AG04450 (cell line): ENCODE measurements at regions not wholly inside any gene's neighbourhood (a gene's known extent, or its start where the extent isn't known, plus 50 kb on each side); places are given as distances from the start of the nearest gene placed in this dataset.

Experiments used
- CTCF ChIA-PET: fragments of 300-600, 350-600 bp; formaldehyde crosslinking; extraction: SDS; loops from one replicate; lab custom pipeline; 2022; ENCODE audit warnings: antibody characterized with exemption, inconsistent platforms; lab: Charles Lee
- POLR2A ChIA-PET: fragments of 350-600 bp; formaldehyde crosslinking; extraction: SDS; loops from one replicate; lab custom pipeline; 2021; ENCODE audit warnings: antibody characterized with exemption, inconsistent platforms; lab: Yijun Ruan, JAX
- DNase-seq: peaks from one replicate; pipeline ENCODE4 v3.0.0-alpha.2; 2011; ENCODE audit warnings: low read depth, low spot score
- H3K27ac ChIP-seq: one replicate; pipeline ENCODE4 v1.5.1; 2012; ENCODE audit warnings: low read depth, low read length, control low read depth
- H3K27me3 ChIP-seq: one replicate; pipeline ENCODE4 v1.6.0; 2012; ENCODE audit warnings: low read length; ENCODE audit not compliant: control insufficient read depth, insufficient read depth
- H3K4me3 ChIP-seq: 2 replicates; pipeline ENCODE4 v1.5.1; 2011; ENCODE audit warnings: mild to moderate bottlenecking, low read depth, low read length, control low read depth
- H3K9me3 ChIP-seq: 2 replicates; pipeline ENCODE4 v1.5.1; 2012; ENCODE audit warnings: low read length; ENCODE audit not compliant: control insufficient read depth, insufficient read depth
- CTCF ChIP-seq: IDR thresholded peaks from 2 replicates; pipeline ENCODE4 v1.5.1; 2011; ENCODE audit warnings: low read depth, low read length, control low read depth, inconsistent platforms

GRCh38 chr22:26912655-26913345 is 255.4 kb downstream of the MIAT start:
- TF ChIP-seq CTCF = no peak
- H3K27ac ChIP-seq = no peak overlapping the region
- no peak overlapping the region for H3K4me3 ChIP-seq
- no peak for DNase-seq
- H3K27me3 ChIP-seq = peaks cover 48% of the 10 kb centered on the region
- CTCF ChIA-PET = interaction anchor here (0.6 kb wide), 1 partner anchor 758 kb away, joined by 5 read pairs; no protein-coding TSS in a partner anchor
- H3K9me3 ChIP-seq = no peaks in the 10 kb centered on the region
- POLR2A ChIA-PET = no interaction called here

GRCh38 chr22:26914519-26915185 is 257.3 kb downstream of the MIAT start:
- Histone ChIP-seq H3K27ac (no peak overlapping the region), H3K4me3 (no peak overlapping the region), H3K27me3 (peaks cover 44% of the 10 kb centered on the region), H3K9me3 (no peaks in the 10 kb centered on the region)
- ChIA-PET POLR2A (no interaction called here), CTCF (no interaction called here)
- DNase-seq = no peak
- no peak for TF ChIP-seq CTCF

- no peak overlapping the region for H3K4me3 ChIP-seq
Observed at GRCh38 chr22:26916236-26916635, 258.8 kb downstream of the MIAT start.

GRCh38 chr22:26918226-26918625 is 260.8 kb downstream of the MIAT start:
- Histone ChIP-seq H3K27ac (no peak overlapping the region), H3K4me3 (no peak overlapping the region), H3K27me3 (peaks cover 21% of the 10 kb centered on the region), H3K9me3 (no peaks in the 10 kb centered on the region)
- TF ChIP-seq CTCF = no peak
- ChIA-PET POLR2A (interaction anchor here (0.7 kb wide), 1 partner anchor 548 kb away, joined by 5 read pairs; no protein-coding TSS in a partner anchor), CTCF (no interaction called here)
- DNase-seq = no peak

More at GRCh38 chr22:26916236-26916635, 258.8 kb downstream of the MIAT start:
- DNase-seq = no peak
- ChIA-PET POLR2A (no interaction called here), CTCF (no interaction called here)
- Histone ChIP-seq H3K27ac (no peak overlapping the region), H3K9me3 (no peaks in the 10 kb centered on the region), H3K27me3 (peaks cover 39% of the 10 kb centered on the region)
- TF ChIP-seq CTCF = no peak

GRCh38 chr22:26921726-26922125 is 264.3 kb downstream of the MIAT start:
- CTCF ChIA-PET = no interaction called here
- no peak for TF ChIP-seq CTCF

More at GRCh38 chr22:26921726-26922125, 264.3 kb downstream of the MIAT start:
- H3K4me3 ChIP-seq = no peak overlapping the region
- DNase-seq = no peak
- no peaks in the 10 kb centered on the region for H3K9me3 ChIP-seq
- peaks cover 13% of the 10 kb centered on the region for H3K27me3 ChIP-seq
- POLR2A ChIA-PET = no interaction called here
- no peak overlapping the region for H3K27ac ChIP-seq
